ENCODE measurements at regions not wholly inside any gene's neighbourhood (a gene's known extent, or its start where the extent isn't known, plus 50 kb on each side); places are given as distances from the start of the nearest gene placed in this dataset.

DNA sequence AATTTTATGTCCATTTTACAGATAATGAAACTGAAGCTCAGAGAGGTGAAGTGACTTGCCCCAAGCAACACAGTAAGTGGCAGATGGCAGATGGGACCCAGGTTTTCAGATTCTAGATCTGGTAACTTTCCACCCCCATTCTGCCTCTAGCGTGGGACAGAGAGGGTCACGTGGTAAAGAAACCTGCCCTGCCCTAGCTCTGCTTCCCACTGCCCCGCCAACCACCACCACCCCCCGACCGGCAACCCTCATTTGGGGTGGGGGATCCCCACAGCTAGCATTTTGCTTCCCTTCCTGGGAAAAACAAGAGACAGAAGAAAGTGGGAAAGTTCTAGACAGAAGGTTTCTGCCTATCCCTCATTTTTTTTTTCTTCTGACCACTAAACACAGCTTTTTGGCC is 172.5 kb downstream of the ACTL7B start:
- Histone ChIP-seq H4K91ac (ENCODE audit: insufficient read depth, low read depth, low read length) (no peak overlapping the region), H3K9me3 (ENCODE audit: control insufficient read depth, insufficient read depth, low read length) (no peaks in the 10 kb centered on the region; the same call in 1 of the 2 replicates), H3K36me3 (ENCODE audit: control insufficient read depth, insufficient read depth, low read length) (no peaks in the 10 kb centered on the region), H3K9ac (ENCODE audit: low read depth, low read length) (no peak overlapping the region), H3K4me3 (ENCODE audit: insufficient read depth, low read depth, low read length) (no peak overlapping the region), H2BK15ac (ENCODE audit: low read depth, low read length) (no peak overlapping the region), H4K5ac (ENCODE audit: low read depth, low read length) (no peak overlapping the region), H3K27me3 (ENCODE audit: control insufficient read depth, insufficient read depth, low read length) (no peaks in the 10 kb centered on the region; the same call in 1 of the 2 replicates), H2BK20ac (ENCODE audit: low read depth, low read length) (no peak overlapping the region), H3K4me1 (ENCODE audit: control insufficient read depth, insufficient read depth, low read length) (no peaks in the 10 kb centered on the region), H2AK5ac (ENCODE audit: low read depth, low read length) (no peak overlapping the region), H3K56ac (ENCODE audit: extremely low read depth, insufficient read depth, low read length) (no peak overlapping the region), H2AK9ac (replicated peaks; ENCODE audit: low read depth, low read length, poor library complexity) (no peak overlapping the region), H2BK120ac (ENCODE audit: low read depth, low read length) (no peak overlapping the region), H3K79me1 (ENCODE audit: low read depth in 1 of 2, low read length in 2 of 2) (no peaks in the 10 kb centered on the region), H2AFZ (replicated peaks; ENCODE audit: low read length, poor library complexity) (no peak overlapping the region), H3K14ac (replicated peaks; ENCODE audit: low read depth, low read length) (no peak overlapping the region), H3K27ac (ENCODE audit: insufficient read depth, low read length) (no peak overlapping the region), H4K20me1 (ENCODE audit: insufficient read depth, low read length) (no peaks in the 10 kb centered on the region), H3K23ac (ENCODE audit: low read depth, low read length) (no peak overlapping the region), H4K8ac (ENCODE audit: low read depth in 2 of 2, low read length in 2 of 2) (no peak overlapping the region), H3K9me1 (ENCODE audit: insufficient read depth, low read length) (no peaks in the 10 kb centered on the region), H3K18ac (ENCODE audit: low read depth, low read length) (no peak overlapping the region), H3K4me2 (ENCODE audit: low read depth, low read length) (no peak overlapping the region), H2BK5ac (ENCODE audit: low read depth, low read length, poor library complexity, severe bottlenecking) (no peak overlapping the region), H3K4ac (ENCODE audit: low read depth, low read length) (no peak overlapping the region)
- CTCF ChIA-PET = no interaction called here
- TF ChIP-seq RFX5 (IDR thresholded peaks at IDR 0.05; ENCODE audit: low read depth, low read length) = no peak
- no peak for TF ChIP-seq SMC3 (IDR thresholded peaks at IDR 0.05; ENCODE audit: low read depth, low read length)
- TF ChIP-seq POLR2A (IDR thresholded peaks at IDR 0.05; ENCODE audit: low read depth, low read length) = no peak
- TF ChIP-seq CEBPB (IDR thresholded peaks at IDR 0.05; ENCODE audit: low read depth, low read length) = no peak
- no peak for TF ChIP-seq MAFK (IDR thresholded peaks at IDR 0.05; ENCODE audit: low read depth, low read length)
- TF ChIP-seq RAD21 (IDR thresholded peaks at IDR 0.05; ENCODE audit: low read length) = no peak
- TF ChIP-seq, protein P1, sequence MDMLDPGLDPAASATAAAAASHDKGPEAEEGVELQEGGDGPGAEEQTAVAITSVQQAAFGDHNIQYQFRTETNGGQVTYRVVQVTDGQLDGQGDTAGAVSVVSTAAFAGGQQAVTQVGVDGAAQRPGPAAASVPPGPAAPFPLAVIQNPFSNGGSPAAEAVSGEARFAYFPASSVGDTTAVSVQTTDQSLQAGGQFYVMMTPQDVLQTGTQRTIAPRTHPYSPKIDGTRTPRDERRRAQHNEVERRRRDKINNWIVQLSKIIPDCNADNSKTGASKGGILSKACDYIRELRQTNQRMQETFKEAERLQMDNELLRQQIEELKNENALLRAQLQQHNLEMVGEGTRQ (IDR thresholded peaks at IDR 0.05; ENCODE audit: low read depth, low read length) = no peak
- TF ChIP-seq, protein P2, sequence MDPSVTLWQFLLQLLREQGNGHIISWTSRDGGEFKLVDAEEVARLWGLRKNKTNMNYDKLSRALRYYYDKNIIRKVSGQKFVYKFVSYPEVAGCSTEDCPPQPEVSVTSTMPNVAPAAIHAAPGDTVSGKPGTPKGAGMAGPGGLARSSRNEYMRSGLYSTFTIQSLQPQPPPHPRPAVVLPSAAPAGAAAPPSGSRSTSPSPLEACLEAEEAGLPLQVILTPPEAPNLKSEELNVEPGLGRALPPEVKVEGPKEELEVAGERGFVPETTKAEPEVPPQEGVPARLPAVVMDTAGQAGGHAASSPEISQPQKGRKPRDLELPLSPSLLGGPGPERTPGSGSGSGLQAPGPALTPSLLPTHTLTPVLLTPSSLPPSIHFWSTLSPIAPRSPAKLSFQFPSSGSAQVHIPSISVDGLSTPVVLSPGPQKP (IDR thresholded peaks at IDR 0.05; ENCODE audit: borderline replicate concordance, low read depth, low read length) = no peak
- no peak for TF ChIP-seq BHLHE40 (IDR thresholded peaks at IDR 0.05; ENCODE audit: low read depth, low read length)
- TF ChIP-seq, protein P3, sequence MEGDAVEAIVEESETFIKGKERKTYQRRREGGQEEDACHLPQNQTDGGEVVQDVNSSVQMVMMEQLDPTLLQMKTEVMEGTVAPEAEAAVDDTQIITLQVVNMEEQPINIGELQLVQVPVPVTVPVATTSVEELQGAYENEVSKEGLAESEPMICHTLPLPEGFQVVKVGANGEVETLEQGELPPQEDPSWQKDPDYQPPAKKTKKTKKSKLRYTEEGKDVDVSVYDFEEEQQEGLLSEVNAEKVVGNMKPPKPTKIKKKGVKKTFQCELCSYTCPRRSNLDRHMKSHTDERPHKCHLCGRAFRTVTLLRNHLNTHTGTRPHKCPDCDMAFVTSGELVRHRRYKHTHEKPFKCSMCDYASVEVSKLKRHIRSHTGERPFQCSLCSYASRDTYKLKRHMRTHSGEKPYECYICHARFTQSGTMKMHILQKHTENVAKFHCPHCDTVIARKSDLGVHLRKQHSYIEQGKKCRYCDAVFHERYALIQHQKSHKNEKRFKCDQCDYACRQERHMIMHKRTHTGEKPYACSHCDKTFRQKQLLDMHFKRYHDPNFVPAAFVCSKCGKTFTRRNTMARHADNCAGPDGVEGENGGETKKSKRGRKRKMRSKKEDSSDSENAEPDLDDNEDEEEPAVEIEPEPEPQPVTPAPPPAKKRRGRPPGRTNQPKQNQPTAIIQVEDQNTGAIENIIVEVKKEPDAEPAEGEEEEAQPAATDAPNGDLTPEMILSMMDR (conservative IDR thresholded peaks at IDR 0.05; ENCODE audit: low read depth, low read length) = no peak
- no peak for TF ChIP-seq CHD1 (IDR thresholded peaks at IDR 0.05; ENCODE audit: low read depth, low read length)
- ATAC-seq (ENCODE audit: low read depth) (no peak), DNase-seq (no peak)
- dilution Hi-C loops (cut with HindIII; ENCODE audit: low sequenced_read_pairs, unreplicated experiment) (no loop called here), intact Hi-C loops (cut with micrococcal nuclease) (no loop called here), in situ Hi-C loops (cut with MboI; ENCODE audit: low sequenced_read_pairs) (no loop called here)
- POLR2A ChIA-PET (ENCODE audit: unreplicated experiment) = no interaction called here
- no TSS peak for BruUV-seq (replicated peaks)
- no CpG with 5 or more reads among the region's 5 CpGs for WGBS, 2 experiments (ENCODE audit: extremely low coverage in 2 of 2, insufficient read length in 1 of 2)
